ENCODE measurements at regions not wholly inside any gene's neighbourhood (a gene's known extent, or its start where the extent isn't known, plus 50 kb on each side); places are given as distances from the start of the nearest gene placed in this dataset.

DNA sequence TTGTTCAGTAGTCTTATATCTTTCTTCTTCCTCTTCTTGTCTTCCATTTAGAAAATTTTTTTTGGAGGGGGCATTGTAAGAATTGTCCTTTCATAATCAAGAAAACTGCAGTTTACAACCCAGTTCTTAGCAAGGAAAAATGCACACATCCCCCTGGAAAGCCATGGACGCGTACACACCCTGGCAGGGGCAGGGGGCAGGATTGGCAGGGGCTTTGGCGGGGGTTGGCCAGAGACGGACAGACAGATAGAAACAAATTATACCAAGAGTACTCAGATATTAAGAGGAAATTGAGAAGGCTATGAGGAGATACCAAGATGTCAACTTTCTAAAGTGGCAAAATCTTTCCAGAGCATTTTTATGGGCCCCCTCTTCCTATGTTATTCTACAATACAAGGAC lies 322.5 kb upstream of the CPXCR1 start:
- no peak for DNase-seq (ENCODE audit: low read depth)
- no peak overlapping the region for H3K4me3 ChIP-seq (ENCODE audit: low read depth, low read length)
- TF ChIP-seq, protein P1, sequence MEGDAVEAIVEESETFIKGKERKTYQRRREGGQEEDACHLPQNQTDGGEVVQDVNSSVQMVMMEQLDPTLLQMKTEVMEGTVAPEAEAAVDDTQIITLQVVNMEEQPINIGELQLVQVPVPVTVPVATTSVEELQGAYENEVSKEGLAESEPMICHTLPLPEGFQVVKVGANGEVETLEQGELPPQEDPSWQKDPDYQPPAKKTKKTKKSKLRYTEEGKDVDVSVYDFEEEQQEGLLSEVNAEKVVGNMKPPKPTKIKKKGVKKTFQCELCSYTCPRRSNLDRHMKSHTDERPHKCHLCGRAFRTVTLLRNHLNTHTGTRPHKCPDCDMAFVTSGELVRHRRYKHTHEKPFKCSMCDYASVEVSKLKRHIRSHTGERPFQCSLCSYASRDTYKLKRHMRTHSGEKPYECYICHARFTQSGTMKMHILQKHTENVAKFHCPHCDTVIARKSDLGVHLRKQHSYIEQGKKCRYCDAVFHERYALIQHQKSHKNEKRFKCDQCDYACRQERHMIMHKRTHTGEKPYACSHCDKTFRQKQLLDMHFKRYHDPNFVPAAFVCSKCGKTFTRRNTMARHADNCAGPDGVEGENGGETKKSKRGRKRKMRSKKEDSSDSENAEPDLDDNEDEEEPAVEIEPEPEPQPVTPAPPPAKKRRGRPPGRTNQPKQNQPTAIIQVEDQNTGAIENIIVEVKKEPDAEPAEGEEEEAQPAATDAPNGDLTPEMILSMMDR (IDR thresholded peaks at IDR 0.05; ENCODE audit: insufficient read depth, low read depth, low read length, missing control alignments) = no peak

DNA sequence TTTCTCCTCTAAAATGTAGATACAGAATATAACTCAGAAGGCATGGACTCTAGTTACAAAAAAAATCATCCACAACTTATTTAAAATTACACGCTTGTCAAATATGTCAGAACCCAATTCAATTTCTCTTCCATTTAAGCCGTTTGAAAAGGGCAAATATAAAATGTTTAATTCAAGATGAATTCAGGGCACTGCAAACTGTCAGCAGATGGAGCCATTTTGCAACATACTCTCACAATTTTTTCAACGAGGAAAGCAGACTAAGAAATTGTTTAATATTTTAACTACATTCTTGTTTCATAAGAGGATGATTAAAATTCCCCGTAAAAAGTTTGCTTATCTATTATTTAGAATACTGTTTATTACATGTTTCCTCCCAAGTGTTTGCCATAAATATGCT lies 321.3 kb upstream of the CPXCR1 start:
- H3K4me3 ChIP-seq (ENCODE audit: low read depth, low read length) = no peak overlapping the region
- no peak for DNase-seq (ENCODE audit: low read depth)
- TF ChIP-seq, protein P1 (IDR thresholded peaks at IDR 0.05; ENCODE audit: insufficient read depth, low read depth, low read length, missing control alignments) = no peak

DNA sequence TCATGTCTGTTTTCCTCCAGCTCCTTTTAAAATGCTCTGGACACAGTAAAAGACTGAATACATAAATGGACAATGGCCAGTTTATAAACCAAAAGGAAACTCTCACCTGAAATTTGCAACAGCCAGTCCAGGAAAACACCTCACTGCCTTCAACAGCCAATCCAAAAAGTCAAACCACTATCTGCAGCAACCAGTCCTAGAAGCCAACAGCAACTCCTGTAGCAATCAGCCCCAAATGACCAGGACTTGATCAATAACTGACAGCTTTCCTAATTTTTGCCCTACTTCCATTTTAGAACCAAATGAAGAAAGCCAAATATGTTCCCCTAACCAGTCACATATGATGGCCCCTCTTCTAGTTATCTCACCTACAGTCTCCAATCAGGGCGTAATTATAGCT lies 309.5 kb upstream of the CPXCR1 start:
- DNase-seq (ENCODE audit: low read depth) = no peak
- TF ChIP-seq, protein P1 (IDR thresholded peaks at IDR 0.05; ENCODE audit: insufficient read depth, low read depth, low read length, missing control alignments) = no peak
- H3K4me3 ChIP-seq (ENCODE audit: low read depth, low read length) = no peak overlapping the region

DNA sequence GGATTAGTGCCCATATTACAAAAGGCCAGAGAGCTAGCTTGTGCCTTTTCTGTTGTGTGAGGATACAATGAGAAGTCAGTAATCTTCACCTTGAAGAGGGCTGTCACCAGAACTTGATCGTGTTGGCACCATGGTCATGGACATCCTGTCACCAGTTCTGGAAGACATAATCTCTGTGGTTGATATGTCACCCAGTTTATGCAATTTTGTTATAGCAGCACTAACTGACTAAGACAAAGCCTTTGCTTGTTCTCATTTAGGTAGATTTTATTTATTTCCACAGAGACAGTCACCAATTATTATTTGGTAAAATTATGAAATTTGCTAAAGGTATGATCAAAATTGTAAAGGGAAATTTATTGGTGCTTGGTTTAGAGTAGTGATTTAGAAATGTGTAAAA lies 308.8 kb upstream of the CPXCR1 start:
- TF ChIP-seq, protein P1 (IDR thresholded peaks at IDR 0.05; ENCODE audit: insufficient read depth, low read depth, low read length, missing control alignments) = no peak
- DNase-seq (ENCODE audit: low read depth) = no peak
- H3K4me3 ChIP-seq (ENCODE audit: low read depth, low read length) = no peak overlapping the region

DNA sequence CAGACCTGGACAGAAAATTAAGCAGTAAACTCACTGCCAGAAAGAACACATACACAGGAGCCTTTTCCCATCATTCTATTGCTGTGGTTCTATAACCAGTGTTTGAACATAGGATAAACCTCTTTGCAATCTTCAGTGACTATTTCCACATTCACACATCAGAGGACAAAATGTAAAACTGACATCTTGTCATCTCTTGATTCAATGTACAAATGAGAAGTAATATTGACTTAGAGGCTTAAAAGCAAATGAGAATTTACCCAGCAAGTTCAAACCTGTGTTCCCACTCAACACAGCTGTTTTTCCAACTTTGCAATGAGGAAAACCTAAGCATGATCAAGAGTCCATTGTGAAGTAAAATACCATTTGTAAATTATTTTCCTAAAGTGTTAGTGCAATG lies 307.1 kb upstream of the CPXCR1 start:
- TF ChIP-seq, protein P1 (IDR thresholded peaks at IDR 0.05; ENCODE audit: insufficient read depth, low read depth, low read length, missing control alignments) = no peak
- no peak overlapping the region for H3K4me3 ChIP-seq (ENCODE audit: low read depth, low read length)
- DNase-seq (ENCODE audit: low read depth) = no peak

Measured in GM12865 (cell line).